Left lobe of liver (tissue), 2 donors: ENCODE measurements at regions not wholly inside any gene's neighbourhood (a gene's known extent, or its start where the extent isn't known, plus 50 kb on each side); places are given as distances from the start of the nearest gene placed in this dataset.

Experiments
- ATAC-seq: fragments of 200-7000 bp; cut with Tn5 transposase; one replicate; pipeline ENCODE4 v1.9.1; 2020; ENCODE audit warnings: mild to moderate bottlenecking, moderate library complexity
- DNase-seq: peaks from one replicate; pipeline ENCODE4 v3.0.0-alpha.2; 2020; ENCODE audit warnings: low spot score
- donor health status: DM: no; HTN: no; CAD: no; lungs with moderate emphysema.
- donor health status: DM: no; HTN: yes; CAD: no.

DNA sequence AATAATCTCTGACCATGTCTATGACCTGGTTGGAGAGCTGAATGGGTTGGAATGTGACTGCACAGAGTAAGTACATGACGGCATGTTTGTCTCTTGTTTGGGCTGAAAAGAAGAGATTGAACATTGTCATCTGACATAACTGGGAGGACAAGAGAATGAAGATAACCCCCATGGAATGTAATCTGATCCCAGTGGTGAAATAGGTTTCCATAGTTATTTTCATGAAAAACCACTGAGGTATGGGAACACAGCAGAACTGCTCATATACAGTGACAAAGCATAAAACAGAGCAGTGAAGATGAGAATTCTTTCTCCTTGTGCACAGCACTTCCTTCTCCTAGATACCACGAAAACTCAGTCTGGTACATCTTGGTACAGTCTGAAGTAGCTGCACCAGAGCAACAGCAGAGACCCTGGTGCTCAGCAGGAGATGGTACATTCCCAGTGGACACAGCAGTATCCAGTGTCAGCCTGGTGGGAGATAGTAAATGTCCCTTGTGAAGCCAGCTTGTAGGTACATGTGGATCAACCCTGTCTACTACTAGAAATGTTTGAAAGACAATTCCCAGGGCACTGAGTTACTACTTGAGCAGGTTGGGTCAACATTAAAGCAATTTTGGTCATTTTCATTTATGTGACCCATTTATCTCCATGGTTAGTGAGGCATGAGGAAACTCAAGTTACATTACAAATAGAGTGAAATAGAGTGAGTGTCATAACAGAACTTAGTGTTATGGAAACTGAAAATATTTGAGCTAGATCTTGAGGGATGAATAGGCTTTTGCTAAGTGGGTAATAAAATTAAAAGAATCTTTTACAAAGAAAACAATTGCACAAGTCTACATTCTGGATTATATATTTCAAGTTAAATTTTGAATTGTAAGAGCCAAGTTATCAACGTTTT lies 178.3 kb downstream of the SUCNR1 start:
- ATAC-seq = no peak
- no peak for DNase-seq

DNA sequence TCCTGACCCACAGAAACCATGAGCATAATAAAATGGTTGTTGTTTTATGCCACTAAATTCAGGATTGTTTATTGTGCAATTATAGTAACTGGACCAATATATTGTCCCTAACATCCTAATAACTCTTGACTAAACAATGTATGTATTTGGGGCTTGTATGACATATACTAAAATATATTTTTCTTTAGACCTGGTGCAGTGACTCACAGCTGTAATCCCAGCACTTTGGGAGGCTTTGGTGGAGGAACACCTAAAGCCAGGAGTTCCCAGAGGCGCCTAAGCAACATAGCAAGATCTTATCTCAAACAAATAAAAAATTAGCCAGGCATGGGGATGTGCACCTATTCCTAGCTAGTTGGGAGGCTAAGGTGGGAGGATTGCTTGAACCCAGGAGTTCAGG lies 180.4 kb downstream of the SUCNR1 start:
- ATAC-seq = no peak
- DNase-seq = no peak

DNA sequence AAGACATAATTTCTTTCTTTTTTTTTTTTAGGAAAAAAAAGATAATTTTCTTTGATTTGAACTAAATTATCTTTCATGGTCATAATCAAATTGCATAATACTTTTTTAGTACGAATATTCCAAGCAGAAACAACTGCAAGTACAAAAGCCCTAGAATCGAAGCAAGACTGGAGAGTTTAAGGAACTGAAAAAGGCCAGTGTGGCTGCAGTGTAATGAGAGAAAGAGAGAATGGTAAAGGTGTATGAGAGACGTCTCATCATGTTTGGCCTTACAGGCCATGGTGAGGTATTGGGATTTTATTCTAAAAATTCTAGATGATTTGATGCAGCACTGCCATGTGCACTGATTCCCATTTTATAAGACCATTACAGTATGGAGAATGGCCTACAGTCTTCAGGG lies 180.9 kb downstream of the SUCNR1 start:
- DNase-seq (no peak), ATAC-seq (no peak)

DNA sequence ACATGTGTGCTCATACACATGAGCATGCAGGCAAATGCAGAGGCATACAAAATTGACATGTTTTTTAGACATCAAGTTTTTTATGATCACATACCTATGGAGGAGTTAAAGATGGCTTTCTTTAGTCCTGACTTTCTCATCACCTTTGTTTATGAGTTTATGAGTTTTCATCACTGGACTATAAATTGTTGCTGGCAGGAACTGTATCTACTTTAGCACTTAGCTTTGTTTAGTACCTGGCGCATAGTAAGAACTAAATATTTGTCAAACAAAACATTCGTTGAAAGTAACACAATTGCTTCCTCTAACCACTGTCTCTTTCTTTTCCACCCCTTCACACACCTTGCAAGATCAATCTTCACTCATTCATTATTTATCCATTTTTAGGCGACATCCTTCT lies 182.6 kb downstream of the SUCNR1 start:
- DNase-seq = no peak

DNA sequence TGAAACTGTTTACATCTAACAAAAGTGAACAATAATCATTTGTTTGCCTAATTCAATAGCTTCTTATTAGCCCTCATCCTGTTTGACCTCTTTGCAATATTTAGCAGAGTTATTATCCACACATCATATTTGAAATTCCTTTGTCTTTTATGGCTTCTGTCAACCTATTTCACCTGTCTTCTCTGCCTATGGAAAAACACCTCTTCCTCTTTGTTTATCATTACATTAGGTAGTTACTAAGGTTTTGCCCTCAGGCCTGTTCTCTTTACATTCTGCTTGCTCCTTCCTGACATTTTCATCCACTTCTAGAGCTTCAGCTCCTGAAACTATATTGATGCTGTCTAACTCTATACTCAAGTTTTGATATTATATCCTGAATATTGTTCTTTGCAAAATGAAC lies 183.0 kb downstream of the SUCNR1 start:
- no peak for DNase-seq
- no peak for ATAC-seq

More for the DNA sequence above, 182.6 kb downstream of the SUCNR1 start:
- no peak for ATAC-seq

DNA sequence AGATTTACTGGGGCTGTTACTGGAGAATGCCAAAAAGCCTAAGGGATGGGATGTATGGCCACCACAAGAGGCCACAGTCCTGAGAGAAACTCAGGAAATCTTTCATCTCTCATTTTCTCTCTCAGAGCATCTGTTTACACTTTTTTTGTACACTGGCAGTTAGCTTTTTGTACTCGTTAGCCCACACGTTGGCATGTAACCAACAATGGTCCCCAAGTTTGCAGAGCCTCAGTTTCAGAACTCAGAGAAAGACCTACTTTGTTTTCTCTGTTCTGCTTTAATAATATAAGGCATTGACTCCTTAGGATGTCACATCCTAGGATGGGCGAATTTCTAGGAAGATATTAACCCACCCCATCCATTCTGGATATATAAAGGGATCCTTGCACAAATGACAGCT lies 183.5 kb downstream of the SUCNR1 start:
- ATAC-seq (no peak), DNase-seq (no peak)

DNA sequence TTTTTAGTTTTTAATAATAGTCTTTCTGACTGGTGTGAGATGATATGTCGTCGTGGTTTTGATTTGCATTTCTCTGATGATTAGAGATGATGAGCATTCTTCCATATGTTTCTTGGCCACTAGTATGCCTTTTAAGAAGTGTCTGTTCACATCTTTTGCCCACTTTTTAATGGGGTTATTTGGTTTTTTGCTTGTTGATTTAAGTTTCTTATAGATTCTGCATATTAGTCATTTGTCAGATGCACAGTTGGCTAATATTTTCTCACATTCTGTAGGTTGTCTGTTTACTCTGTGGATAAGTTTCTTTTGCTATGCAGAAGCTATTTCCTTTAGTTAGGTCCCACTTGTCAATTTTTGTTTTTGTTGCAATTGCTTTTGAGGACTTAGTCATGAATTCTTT lies 185.4 kb downstream of the SUCNR1 start:
- no peak for DNase-seq
- no peak for ATAC-seq

DNA sequence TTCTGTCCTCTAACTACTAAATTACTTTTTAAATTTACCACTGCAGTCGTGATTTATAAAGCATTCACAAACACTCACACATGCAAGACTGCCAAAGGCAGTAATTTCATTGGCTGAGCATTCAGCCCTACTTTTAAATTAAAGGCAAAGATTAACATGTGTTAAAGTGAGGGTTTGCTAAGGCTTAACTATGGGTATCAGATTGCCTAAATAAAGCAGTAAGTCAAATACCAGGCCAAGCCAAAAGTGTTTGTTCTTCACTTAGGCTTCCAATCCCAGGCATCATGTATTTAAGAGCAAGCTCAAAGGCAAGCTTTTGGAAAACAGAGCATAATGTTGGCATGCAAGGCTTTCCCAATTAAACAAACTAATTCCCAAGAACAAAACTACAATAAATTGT lies 187.3 kb downstream of the SUCNR1 start:
- ATAC-seq (no peak), DNase-seq (no peak)

DNA sequence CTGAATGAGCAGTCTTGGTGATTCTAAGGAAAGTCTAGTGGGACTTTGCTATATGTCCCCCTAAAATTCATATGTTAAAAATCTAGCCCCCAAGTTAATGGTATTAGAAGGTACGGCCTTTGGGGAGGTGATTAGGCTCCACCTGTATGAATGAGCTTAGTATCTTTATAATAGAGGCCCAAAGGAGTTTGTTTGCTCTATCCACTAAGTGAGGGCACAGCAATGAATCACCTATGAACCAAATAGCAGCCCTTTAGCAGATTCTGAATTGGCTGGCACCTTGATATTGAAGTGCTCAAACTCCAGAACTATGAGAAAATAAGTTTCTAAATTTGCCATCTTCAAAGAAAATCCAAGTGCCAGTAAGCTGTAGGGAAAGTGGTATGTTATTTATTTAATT lies 187.9 kb downstream of the SUCNR1 start:
- ATAC-seq = no peak
- DNase-seq = no peak

DNA sequence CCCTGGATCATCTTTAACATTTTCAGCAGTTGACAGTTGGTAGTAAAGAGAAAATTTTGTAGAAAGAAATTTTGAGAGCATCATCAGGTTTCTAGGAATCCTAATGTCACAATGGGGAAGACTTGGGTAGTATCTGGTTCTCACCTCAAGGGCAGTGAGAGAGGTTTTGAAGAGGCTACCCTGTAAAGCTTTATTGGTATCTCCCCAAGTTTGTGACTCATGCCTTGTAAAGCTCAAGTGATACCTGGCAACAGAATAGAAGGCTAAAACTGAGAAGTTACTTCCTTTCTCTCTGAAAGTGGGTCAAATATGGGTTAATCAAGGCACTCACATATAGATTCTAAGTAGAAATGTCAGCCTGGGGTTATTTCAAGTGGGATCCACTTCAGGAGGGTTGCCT lies 196.4 kb downstream of the SUCNR1 start:
- ATAC-seq = no peak
- no peak for DNase-seq

DNA sequence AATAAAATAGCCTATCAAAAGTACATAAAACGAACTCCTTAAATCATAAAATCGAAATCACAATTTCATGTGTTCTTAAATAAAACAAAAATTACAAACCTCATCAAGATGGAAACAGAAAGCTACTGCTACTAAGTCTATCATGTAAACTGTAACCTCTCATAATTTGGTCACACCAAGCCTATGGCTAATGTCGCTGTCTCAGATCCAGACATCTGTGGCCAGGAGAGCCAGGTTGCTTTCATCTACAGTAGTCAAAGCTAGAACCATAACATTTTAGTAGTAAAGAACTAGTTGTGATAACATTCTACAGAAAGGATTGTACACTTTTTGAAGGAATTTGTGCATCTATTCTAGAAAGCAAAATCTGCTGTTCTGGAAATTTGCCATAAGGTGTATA lies 197.4 kb upstream of the MBNL1 start:
- ATAC-seq = no peak
- DNase-seq = no peak

DNA sequence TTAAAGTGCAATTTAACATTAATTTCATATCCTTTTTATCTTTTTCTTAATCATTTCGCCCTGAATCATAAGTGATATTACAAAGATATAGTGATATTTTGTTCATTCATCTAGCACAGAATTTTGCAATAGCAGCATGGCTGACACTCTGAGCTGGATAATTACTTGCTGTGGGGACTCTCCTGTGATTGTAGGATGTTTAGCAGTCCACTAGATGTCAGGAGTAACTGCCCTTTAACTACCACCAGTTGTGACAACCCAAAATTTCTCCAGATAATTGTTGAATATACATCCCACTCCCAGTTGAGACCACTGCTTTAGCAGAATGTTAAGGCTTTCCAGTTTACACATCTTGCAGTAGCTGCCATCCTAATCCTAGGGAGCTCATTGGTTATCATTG lies 196.8 kb upstream of the MBNL1 start:
- ATAC-seq (peak; percentile 92), DNase-seq (no peak)

DNA sequence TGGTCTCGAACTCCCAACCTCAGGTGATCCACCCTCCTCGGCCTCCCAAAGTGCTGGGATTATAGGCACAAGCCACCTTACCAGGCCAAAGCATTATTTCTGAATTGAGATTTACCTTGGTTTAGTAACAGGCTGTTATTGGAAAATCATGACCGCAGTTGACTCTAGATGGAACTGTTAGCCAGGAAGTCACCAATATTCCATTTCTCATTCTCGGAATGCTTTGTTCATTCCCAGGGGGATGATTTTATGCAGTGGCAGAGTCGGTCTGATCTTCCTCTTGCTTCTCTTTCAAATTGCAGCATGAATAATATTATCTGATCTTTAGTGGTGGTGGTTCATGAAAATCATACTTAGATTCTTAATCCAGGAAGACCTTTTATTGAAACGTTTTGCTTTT lies 195.5 kb upstream of the MBNL1 start:
- peak; percentile 81 for ATAC-seq
- DNase-seq = no peak

DNA sequence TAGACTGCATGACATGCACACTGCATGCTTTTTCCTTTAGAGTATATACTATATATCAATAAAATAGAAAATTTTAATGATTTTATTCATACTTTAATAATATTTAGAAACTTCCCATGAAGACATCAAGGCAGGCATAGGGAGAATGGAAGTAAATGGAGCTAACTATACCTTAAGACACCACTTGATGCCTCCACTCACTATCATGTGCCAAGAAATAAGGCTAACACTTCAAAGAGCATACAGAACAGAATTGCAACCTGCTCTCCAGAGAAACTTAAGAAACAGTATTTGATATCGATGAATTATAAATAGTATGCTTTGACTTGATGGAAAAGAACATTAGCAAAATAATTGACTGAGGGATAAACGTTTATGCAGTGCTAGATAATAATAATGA lies 192.6 kb upstream of the MBNL1 start:
- DNase-seq = no peak
- ATAC-seq = no peak

DNA sequence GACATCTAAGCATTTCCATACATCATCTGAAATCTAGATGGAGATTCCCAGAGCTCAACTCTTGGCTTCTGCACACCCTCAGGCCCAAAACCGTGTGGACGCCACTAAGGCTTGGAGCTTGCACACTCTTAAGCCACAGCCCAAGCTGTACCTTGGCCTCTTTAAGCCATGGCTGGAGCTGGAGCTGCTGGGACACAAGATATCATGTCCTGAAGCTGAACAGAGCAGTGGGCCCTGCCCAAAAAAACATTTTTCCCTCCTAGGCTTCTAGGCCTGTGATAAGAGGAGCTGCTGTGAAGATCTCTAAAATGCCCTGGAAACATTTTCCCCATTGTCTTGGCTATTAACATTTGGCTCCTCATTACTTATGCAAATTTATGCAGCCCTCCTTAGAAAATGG lies 188.7 kb upstream of the MBNL1 start:
- DNase-seq (no peak), ATAC-seq (no peak)

DNA sequence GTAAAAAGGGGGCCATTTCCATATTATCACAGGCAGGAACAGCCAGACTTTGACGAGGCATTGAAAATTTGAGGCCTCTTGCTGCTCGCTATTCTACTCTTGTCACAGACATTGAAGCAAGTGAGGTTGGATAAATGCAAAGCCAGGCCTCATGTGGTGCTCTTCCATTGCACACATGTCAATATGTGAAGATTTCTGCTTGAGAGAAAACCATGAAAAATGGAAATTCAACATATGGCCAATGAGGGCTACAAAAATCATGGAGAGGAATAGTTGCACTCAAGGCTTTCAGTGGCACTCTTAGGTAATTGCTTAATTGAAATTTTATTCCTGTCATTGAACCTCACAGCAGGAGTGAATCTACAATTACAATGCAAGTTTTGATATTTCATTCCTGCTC lies 185.6 kb upstream of the MBNL1 start:
- DNase-seq (no peak), ATAC-seq (no peak)

DNA sequence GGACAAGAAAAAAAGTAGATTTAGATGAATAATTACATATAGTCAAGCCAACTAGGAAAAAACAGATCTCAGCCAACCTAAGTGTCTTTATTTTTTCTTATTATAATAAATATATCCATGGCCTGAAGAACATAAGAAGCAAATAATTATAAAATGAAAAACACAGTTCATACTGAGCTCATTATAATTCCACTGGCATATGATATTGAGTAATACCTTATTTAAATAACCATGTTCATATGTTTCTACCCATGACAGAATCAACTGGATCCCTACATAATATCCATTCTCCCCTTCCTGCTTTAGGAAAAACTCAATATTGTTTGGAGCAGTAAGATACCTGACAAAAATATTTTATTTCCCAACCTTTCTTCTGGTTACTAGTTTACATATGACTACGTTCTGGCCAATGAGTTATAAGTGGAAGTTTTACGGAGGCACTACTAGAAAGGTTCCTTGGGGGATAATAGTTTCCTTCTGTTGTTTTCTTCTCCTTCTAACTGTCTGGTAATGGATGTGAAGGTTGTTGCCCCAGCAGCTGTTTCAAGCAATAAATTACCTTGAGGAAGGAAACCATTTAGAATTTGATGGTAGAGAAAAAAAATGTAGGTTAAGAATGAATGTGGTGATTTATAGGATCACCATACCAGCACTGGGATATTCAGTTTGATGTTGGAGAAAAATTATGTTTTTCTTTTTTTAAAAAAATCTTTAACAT lies 184.1 kb upstream of the MBNL1 start:
- no peak for DNase-seq
- no peak for ATAC-seq

DNA sequence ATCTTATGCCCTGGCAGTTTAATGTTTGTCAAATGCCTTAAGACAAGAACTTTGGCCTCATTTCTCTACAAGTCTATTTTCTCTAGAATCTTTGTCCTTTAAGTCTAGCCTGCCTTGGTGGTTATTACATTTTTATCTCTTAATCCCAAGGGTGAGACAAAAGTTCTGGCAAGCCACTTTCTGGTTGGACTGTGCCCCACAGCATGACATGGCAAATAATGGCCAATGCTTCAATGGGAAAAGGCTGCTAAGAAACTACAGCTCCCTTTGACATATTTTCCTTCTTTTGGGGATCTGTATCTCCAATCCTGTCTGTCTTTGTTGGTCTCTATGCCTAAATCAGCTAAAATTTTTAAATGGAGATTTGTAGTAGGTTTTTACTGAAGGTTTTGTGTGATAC lies 181.6 kb upstream of the MBNL1 start:
- ATAC-seq (no peak), DNase-seq (no peak)

DNA sequence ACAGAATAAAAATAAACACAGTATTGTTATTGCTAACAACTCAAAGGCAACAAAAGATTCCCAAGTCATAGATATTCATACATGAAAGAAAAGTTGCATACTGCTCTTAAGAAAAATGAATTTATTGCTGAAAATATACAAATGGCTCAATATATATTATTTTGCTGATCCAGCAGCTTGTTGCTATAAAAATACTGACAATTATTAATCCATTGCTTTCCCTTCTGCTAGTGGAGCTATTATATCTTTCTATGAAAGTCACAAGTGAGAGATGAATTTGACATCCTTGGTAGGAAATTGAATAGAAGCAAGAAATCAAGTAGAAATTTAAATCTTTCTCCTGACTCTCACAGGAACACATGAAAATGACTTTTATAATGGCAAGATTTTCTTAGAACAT lies 179.2 kb upstream of the MBNL1 start:
- ATAC-seq (no peak), DNase-seq (no peak)

DNA sequence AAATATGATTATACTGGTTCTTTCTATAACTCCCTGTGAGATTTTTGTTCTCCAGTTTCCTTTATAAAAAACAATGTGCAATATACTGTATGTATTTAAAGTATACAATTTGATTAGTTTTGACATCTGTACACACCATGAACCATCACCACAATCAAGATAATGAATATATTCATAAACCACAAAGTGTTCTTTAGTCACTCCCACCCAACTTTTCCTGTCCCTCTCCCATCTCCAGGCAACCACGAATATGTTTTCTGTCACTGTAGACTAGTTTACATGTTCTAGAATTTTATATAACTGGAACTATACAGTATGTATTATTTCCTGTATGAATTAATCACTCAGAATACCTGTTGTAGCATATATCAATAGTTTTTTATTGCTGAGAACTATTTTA lies 177.0 kb upstream of the MBNL1 start:
- ATAC-seq (no peak), DNase-seq (no peak)

DNA sequence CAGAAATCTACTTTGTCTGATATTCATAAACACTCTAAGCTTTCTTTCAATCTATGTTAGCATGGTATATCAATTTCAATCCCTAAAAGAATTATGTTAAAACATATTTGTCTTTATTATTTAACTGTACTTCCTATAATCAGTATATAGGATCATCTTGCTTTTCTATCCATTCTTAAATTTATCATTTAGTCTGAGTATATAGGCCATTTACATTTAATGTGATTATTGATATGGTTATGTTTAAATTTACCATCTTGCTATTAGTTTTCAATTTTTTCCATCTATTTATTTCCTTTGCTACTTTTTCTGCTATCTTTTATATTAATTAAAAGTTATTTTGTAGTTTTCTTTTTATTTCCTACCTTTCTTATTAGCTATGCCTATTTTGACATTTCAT lies 174.8 kb upstream of the MBNL1 start:
- no peak for ATAC-seq

DNA sequence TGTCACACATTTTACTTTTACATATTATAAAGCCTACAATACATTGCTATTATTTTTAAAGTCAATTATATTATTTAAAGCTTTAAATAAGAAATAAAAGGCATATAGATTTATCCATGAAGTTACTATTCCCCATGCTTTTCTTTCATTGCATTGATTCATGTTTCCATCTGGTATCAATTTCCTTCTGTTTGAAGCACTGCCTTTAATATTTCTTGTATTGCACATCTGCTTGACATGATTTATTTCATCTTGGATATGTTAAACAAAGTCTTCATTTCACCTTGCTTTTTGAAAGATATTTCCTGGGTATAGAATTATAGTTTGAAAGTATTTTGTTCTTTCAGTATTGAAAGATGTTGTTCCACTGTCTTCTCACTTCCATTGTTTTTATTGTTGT lies 174.3 kb upstream of the MBNL1 start:
- no peak for ATAC-seq

More for the DNA sequence above, 174.8 kb upstream of the MBNL1 start:
- no peak for DNase-seq

DNA sequence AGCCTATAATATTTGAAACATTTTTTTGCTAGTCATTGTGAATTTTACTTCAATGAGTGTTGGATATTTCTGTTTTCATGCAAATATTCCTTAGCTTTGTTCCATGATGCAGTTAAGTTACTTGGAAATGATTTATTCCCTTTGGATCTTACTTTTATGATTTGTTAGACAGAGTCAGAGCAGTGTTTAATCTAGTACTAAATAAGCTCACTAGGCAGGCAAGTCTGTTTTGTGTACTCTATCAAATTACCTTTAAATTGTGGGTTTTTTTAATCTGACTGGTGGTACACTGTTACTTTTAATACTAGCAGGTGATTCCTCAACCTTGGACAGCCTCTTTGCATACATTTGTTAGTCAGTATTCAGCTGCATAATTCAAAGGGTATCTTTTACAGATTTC lies 173.3 kb upstream of the MBNL1 start:
- ATAC-seq = no peak
- no peak for DNase-seq

More for the DNA sequence above, 174.3 kb upstream of the MBNL1 start:
- no peak for DNase-seq
